GM12878 (cell line): ENCODE measurements at regions not wholly inside any gene's neighbourhood (a gene's known extent, or its start where the extent isn't known, plus 50 kb on each side); places are given as distances from the start of the nearest gene placed in this dataset.

ENCODE experiments used
- ATAC-seq: fragments of 200-7000 bp; cut with Tn5 transposase; 3 replicates; pipeline ENCODE4 v1.9.1; 2020; ENCODE audit warnings: mild to moderate bottlenecking, moderate library complexity
- BruUV-seq: library from RNA; stranded (reverse); fragments of 400-500 nt; replicated peaks from 2 replicates; lab custom pipeline; 2021; lab: Mats Ljungman, UMichigan
- CTCF ChIA-PET: fragments of 300-600 bp; sonication (Branson Sonifier 250); formaldehyde crosslinking; extraction: SDS; loops from one replicate; lab custom pipeline; 2021; ENCODE audit warnings: inconsistent platforms; lab: Yijun Ruan, JAX
- POLR2A ChIA-PET: fragments of 350-600 bp; formaldehyde crosslinking; extraction: SDS; loops from one replicate; lab custom pipeline; 2021; ENCODE audit warnings: inconsistent platforms; lab: Charles Lee
- RAD21 ChIA-PET: fragments of 300-600 bp; sonication (Branson Sonifier 250); formaldehyde crosslinking; loops from one replicate; lab custom pipeline; 2023; ENCODE audit warnings: antibody characterized with exemption; ENCODE audit not compliant: unreplicated experiment; lab: Charles Lee
- SMC1A ChIA-PET: fragments of 300-600 bp; sonication (Branson Sonifier 250); formaldehyde crosslinking; loops from one replicate; lab custom pipeline; 2023; ENCODE audit not compliant: unreplicated experiment, uncharacterized antibody; lab: Charles Lee
- DNase-seq: peaks from one replicate; pipeline ENCODE4 v3.0.0-alpha.2; 2011; ENCODE audit warnings: low read depth, low spot score
- FAIRE-seq: peaks from 3 replicates; lab custom pipeline; 2011; peaks lifted over from hg19 to GRCh38; lab: Jason Lieb, UNC
- H2AFZ ChIP-seq: 2 replicates; pipeline ENCODE4 v1.6.0; 2011; ENCODE audit warnings: low read depth, low read length, control low read depth; ENCODE audit not compliant: control insufficient read depth
- H3K27ac ChIP-seq: 2 replicates; pipeline ENCODE4 v1.5.1; 2011; ENCODE audit warnings: control low read depth; ENCODE audit not compliant: control insufficient read depth, insufficient read depth
- H3K27me3 ChIP-seq, 2 experiments: replicated peaks in 1 of 2; 2 replicates each; pipeline versions ENCODE4 v1.6.0 to v1.6.1; 2011; ENCODE audit warnings: low read length in 1 of 2; ENCODE audit not compliant: control insufficient read depth in 2 of 2, insufficient read depth in 2 of 2
- H3K36me3 ChIP-seq, 2 experiments: 2 replicates each; pipeline ENCODE4 v1.5.1; 2011; ENCODE audit warnings: low read length in 1 of 2; ENCODE audit not compliant: control insufficient read depth in 2 of 2, insufficient read depth in 2 of 2
- H3K4me1 ChIP-seq: 2 replicates; pipeline ENCODE4 v1.6.1; 2011; ENCODE audit warnings: mild to moderate bottlenecking, low read length, moderate library complexity, mixed read lengths; ENCODE audit not compliant: control insufficient read depth, insufficient read depth
- H3K4me2 ChIP-seq: 2 replicates; pipeline ENCODE4 v1.6.0; 2011; ENCODE audit warnings: control low read depth; ENCODE audit not compliant: control insufficient read depth, insufficient read depth
- H3K4me3 ChIP-seq: fragments of 200-600 bp; sonication (generic); 2 replicates; pipeline ENCODE4 v1.5.1; 2016
- H3K79me2 ChIP-seq: 2 replicates; pipeline ENCODE4 v1.6.0; 2011; ENCODE audit warnings: low read length; ENCODE audit not compliant: control insufficient read depth, insufficient read depth
- H3K9ac ChIP-seq: 2 replicates; pipeline ENCODE4 v1.8.0; 2011; ENCODE audit warnings: low read length, control low read depth, mixed read lengths; ENCODE audit not compliant: control insufficient read depth, insufficient read depth
- H3K9me3 ChIP-seq: replicated peaks from 3 replicates; pipeline ENCODE4 v1.5.1; 2011; ENCODE audit warnings: mild to moderate bottlenecking, low read length; ENCODE audit not compliant: control insufficient read depth, insufficient read depth
- H4K20me1 ChIP-seq: 2 replicates; pipeline ENCODE4 v1.6.0; 2011; ENCODE audit not compliant: control insufficient read depth, insufficient read depth
- ASH2L ChIP-seq: fragments of 300-600, 200-600 bp; sonication (generic); IDR thresholded peaks from 2 replicates; pipeline ENCODE4 v1.6.1; 2017; ENCODE audit warnings: low read depth, mild to moderate bottlenecking, borderline replicate concordance
- BCL11A ChIP-seq: IDR thresholded peaks from 2 replicates; pipeline ENCODE4 v1.6.1; 2011; ENCODE audit warnings: low read depth, low read length
- CEBPB ChIP-seq, 2 experiments: fragments of 150-350 bp in 1 of 2; IDR thresholded peaks; 2 replicates each; pipeline ENCODE4 v1.6.1; 2012 to 2014; ENCODE audit warnings: low read depth in 2 of 2, low read length in 2 of 2, borderline replicate concordance in 1 of 2, inconsistent platforms in 1 of 2
- EGR1 ChIP-seq, 2 experiments: IDR thresholded peaks; 1 replicate in 1 of 2; 2 replicates in 1 of 2; pipeline ENCODE4 v1.6.1; 2011 to 2012; ENCODE audit warnings: low read depth in 2 of 2, low read length in 2 of 2, borderline replicate concordance in 1 of 2, mild to moderate bottlenecking in 1 of 2, moderate library complexity in 1 of 2
- GABPA ChIP-seq: IDR thresholded peaks from 2 replicates; pipeline ENCODE4 v1.6.1; 2014; ENCODE audit warnings: antibody characterized with exemption, low read depth, mild to moderate bottlenecking, inconsistent platforms
- IRF4 ChIP-seq: IDR thresholded peaks from 2 replicates; pipeline ENCODE4 v1.6.1; 2011; ENCODE audit warnings: low read depth, low read length
- KAT2A ChIP-seq: conservative IDR thresholded peaks from 2 replicates; pipeline ENCODE4 v1.6.1; 2011; ENCODE audit warnings: low read depth, low read length; ENCODE audit not compliant: control insufficient read depth
- LARP7 ChIP-seq: fragments of 450-650 bp; IDR thresholded peaks from 2 replicates; pipeline ENCODE4 v1.6.1; 2017; ENCODE audit warnings: mild to moderate bottlenecking
- NFYB ChIP-seq: IDR thresholded peaks from 2 replicates; pipeline ENCODE4 v1.6.1; 2011; ENCODE audit warnings: low read depth, mild to moderate bottlenecking, low read length, improper control_type of control experiment, moderate library complexity; ENCODE audit not compliant: insufficient read depth
- SIX5 ChIP-seq: IDR thresholded peaks from 2 replicates; pipeline ENCODE4 v1.6.1; 2011; ENCODE audit warnings: mild to moderate bottlenecking, low read depth, low read length, moderate library complexity; ENCODE audit not compliant: severe bottlenecking
- SMAD5 ChIP-seq: IDR thresholded peaks from 2 replicates; pipeline ENCODE4 v1.6.1; 2016; ENCODE audit warnings: antibody characterized with exemption, low read depth
- SMC3 ChIP-seq: IDR thresholded peaks from 2 replicates; pipeline ENCODE4 v1.6.1; 2011; ENCODE audit warnings: low read length, improper control_type of control experiment, borderline replicate concordance
- SRF ChIP-seq, 2 experiments: IDR thresholded peaks; 2 replicates each; pipeline ENCODE4 v1.6.1; 2011; ENCODE audit warnings: low read depth in 2 of 2, low read length in 2 of 2, mild to moderate bottlenecking in 1 of 2, moderate library complexity in 1 of 2
- STAT3 ChIP-seq: IDR thresholded peaks from 2 replicates; pipeline ENCODE4 v1.6.1; 2011; ENCODE audit warnings: low read depth, low read length, improper control_type of control experiment
- WRNIP1 ChIP-seq: IDR thresholded peaks from 2 replicates; pipeline ENCODE4 v1.6.1; 2011; ENCODE audit warnings: low read depth, low read length, improper control_type of control experiment, borderline replicate concordance
- in situ Hi-C: fragments of 300-500 bp; cut with MboI; formaldehyde crosslinking; loops from 9 replicates; pipeline ENCODE4 v1.14.3; 2018; ENCODE audit warnings: mixed read lengths
- intact Hi-C: fragments of 100-400 bp; cut with micrococcal nuclease; formaldehyde crosslinking; loops from one replicate; pipeline ENCODE4 v1.14.2; 2022; ENCODE audit not compliant: unreplicated experiment
- TF ChIP-seq, protein P1 (sequence below): fragments of 450-650 bp; IDR thresholded peaks from 2 replicates; pipeline ENCODE4 v1.6.1; 2017; ENCODE audit warnings: mild to moderate bottlenecking, moderate library complexity
- TF ChIP-seq, protein P2 (sequence below): IDR thresholded peaks from 2 replicates; pipeline ENCODE4 v1.6.1; 2012; ENCODE audit warnings: improper control_type of control experiment, low read depth, low read length; ENCODE audit not compliant: insufficient replicate concordance

DNA sequence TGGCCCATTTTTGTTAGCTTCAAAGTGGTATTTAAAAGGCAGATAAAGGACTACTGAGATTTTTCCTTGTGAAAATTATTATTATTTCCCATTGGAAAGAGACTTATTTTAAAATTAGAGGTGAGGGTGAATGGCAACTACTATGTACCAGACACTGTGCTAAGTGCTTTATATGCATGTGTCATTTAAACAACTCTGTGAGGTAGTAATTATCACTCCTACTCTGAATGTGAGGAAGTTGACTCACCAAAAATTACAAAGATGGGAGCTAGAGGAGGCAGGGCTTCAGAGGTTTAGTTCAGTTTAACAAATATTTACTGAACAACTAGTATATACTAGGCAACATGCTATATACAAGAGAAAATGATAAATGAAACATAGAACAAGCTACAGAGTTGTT lies 78.2 kb downstream of the MSL3 start:
- H3K4me2 ChIP-seq: no peak overlapping the region
- peaks cover 0 to 2% of the 10 kb centered on the region in 2 experiments; a peak in 1 of 4 replicates for H3K27me3 ChIP-seq
- no peaks in the 10 kb centered on the region for H3K79me2 ChIP-seq
- H3K9me3 ChIP-seq: no peaks in the 10 kb centered on the region
- no peak overlapping the region for H2AFZ ChIP-seq
- H4K20me1 ChIP-seq: no peaks in the 10 kb centered on the region
- H3K36me3 ChIP-seq: no peaks in the 10 kb centered on the region
- BruUV-seq: no TSS peak
- no peak overlapping the region for H3K4me3 ChIP-seq
- intact Hi-C loops (no loop called here), in situ Hi-C loops (no loop called here)
- no peak overlapping the region for H3K27ac ChIP-seq
- POLR2A ChIA-PET: interaction anchor here (0.6 kb wide), 1 partner anchor 13 kb away, joined by 3 read pairs; no protein-coding TSS in a partner anchor
- DNase-seq (no peak), FAIRE-seq (no peak), ATAC-seq (peak; percentile 56)
- RAD21 ChIA-PET: interaction anchor here (0.9 to 5.3 kb wide), 6 partner anchors 8 to 55 kb away, joined by 3 to 34 read pairs (median 4); no protein-coding TSS in a partner anchor
- CTCF ChIA-PET: interaction anchor here (0.6 to 3.8 kb wide), 7 partner anchors 8 to 173 kb away, joined by 3 to 13 read pairs (median 5); no protein-coding TSS in a partner anchor
- TF ChIP-seq SMAD5: no peak
- no peak for TF ChIP-seq STAT3
- TF ChIP-seq, protein P1, sequence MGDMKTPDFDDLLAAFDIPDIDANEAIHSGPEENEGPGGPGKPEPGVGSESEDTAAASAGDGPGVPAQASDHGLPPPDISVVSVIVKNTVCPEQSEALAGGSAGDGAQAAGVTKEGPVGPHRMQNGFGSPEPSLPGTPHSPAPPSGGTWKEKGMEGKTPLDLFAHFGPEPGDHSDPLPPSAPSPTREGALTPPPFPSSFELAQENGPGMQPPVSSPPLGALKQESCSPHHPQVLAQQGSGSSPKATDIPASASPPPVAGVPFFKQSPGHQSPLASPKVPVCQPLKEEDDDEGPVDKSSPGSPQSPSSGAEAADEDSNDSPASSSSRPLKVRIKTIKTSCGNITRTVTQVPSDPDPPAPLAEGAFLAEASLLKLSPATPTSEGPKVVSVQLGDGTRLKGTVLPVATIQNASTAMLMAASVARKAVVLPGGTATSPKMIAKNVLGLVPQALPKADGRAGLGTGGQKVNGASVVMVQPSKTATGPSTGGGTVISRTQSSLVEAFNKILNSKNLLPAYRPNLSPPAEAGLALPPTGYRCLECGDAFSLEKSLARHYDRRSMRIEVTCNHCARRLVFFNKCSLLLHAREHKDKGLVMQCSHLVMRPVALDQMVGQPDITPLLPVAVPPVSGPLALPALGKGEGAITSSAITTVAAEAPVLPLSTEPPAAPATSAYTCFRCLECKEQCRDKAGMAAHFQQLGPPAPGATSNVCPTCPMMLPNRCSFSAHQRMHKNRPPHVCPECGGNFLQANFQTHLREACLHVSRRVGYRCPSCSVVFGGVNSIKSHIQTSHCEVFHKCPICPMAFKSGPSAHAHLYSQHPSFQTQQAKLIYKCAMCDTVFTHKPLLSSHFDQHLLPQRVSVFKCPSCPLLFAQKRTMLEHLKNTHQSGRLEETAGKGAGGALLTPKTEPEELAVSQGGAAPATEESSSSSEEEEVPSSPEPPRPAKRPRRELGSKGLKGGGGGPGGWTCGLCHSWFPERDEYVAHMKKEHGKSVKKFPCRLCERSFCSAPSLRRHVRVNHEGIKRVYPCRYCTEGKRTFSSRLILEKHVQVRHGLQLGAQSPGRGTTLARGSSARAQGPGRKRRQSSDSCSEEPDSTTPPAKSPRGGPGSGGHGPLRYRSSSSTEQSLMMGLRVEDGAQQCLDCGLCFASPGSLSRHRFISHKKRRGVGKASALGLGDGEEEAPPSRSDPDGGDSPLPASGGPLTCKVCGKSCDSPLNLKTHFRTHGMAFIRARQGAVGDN: no peak
- TF ChIP-seq WRNIP1: no peak
- no peak for TF ChIP-seq SMC3
- TF ChIP-seq ASH2L: no peak
- TF ChIP-seq, protein P2, sequence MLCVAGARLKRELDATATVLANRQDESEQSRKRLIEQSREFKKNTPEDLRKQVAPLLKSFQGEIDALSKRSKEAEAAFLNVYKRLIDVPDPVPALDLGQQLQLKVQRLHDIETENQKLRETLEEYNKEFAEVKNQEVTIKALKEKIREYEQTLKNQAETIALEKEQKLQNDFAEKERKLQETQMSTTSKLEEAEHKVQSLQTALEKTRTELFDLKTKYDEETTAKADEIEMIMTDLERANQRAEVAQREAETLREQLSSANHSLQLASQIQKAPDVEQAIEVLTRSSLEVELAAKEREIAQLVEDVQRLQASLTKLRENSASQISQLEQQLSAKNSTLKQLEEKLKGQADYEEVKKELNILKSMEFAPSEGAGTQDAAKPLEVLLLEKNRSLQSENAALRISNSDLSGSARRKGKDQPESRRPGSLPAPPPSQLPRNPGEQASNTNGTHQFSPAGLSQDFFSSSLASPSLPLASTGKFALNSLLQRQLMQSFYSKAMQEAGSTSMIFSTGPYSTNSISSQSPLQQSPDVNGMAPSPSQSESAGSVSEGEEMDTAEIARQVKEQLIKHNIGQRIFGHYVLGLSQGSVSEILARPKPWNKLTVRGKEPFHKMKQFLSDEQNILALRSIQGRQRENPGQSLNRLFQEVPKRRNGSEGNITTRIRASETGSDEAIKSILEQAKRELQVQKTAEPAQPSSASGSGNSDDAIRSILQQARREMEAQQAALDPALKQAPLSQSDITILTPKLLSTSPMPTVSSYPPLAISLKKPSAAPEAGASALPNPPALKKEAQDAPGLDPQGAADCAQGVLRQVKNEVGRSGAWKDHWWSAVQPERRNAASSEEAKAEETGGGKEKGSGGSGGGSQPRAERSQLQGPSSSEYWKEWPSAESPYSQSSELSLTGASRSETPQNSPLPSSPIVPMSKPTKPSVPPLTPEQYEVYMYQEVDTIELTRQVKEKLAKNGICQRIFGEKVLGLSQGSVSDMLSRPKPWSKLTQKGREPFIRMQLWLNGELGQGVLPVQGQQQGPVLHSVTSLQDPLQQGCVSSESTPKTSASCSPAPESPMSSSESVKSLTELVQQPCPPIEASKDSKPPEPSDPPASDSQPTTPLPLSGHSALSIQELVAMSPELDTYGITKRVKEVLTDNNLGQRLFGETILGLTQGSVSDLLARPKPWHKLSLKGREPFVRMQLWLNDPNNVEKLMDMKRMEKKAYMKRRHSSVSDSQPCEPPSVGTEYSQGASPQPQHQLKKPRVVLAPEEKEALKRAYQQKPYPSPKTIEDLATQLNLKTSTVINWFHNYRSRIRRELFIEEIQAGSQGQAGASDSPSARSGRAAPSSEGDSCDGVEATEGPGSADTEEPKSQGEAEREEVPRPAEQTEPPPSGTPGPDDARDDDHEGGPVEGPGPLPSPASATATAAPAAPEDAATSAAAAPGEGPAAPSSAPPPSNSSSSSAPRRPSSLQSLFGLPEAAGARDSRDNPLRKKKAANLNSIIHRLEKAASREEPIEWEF: no peak
- TF ChIP-seq GABPA: no peak
- TF ChIP-seq BCL11A: no peak
- no peak for TF ChIP-seq KAT2A
- TF ChIP-seq SIX5: no peak
- no peak for TF ChIP-seq SRF (IDR thresholded peaks at IDR 0.05; ENCODE audit: low read depth in 2 of 2, low read length in 2 of 2)
- no peak for TF ChIP-seq IRF4
- TF ChIP-seq EGR1 (IDR thresholded peaks at IDR 0.05; ENCODE audit: borderline replicate concordance in 1 of 2, low read depth in 2 of 2, low read length in 2 of 2): no peak
- TF ChIP-seq CEBPB (IDR thresholded peaks at IDR 0.05; ENCODE audit: borderline replicate concordance in 1 of 2, low read depth in 2 of 2, low read length in 2 of 2): no peak
- no peak for TF ChIP-seq LARP7
- TF ChIP-seq NFYB: no peak
- H3K9ac ChIP-seq: no peak overlapping the region
- SMC1A ChIA-PET: interaction anchor here (0.9 to 6.0 kb wide), 6 partner anchors 11 to 69 kb away, joined by 3 to 57 read pairs (median 4); no protein-coding TSS in a partner anchor
- no peaks in the 10 kb centered on the region for H3K4me1 ChIP-seq
